ENCODE measurements at regions not wholly inside any gene's neighbourhood (a gene's known extent, or its start where the extent isn't known, plus 50 kb on each side); places are given as distances from the start of the nearest gene placed in this dataset.

- Mint-ChIP-seq H3K4me1 (no peaks in the 10 kb centered on the region), H3K27me3 (no peaks in the 10 kb centered on the region), H3K4me3 (no peak overlapping the region), H3K36me3 (no peaks in the 10 kb centered on the region), H3K9me3 (peaks cover 11% of the 10 kb centered on the region), H3K27ac (no peak overlapping the region)
- no peak for ATAC-seq
Observed at GRCh38 chr3:79917561-79917960, 149.8 kb upstream of the ROBO1 start.

- H3K36me3 Mint-ChIP-seq: no peaks in the 10 kb centered on the region
- no peaks in the 10 kb centered on the region for H3K27me3 Mint-ChIP-seq
- no peak overlapping the region for H3K27ac Mint-ChIP-seq
- no peaks in the 10 kb centered on the region for H3K4me1 Mint-ChIP-seq
- no peak overlapping the region for H3K4me3 Mint-ChIP-seq
- no peak for ATAC-seq
- peaks cover 4% of the 10 kb centered on the region for H3K9me3 Mint-ChIP-seq
Observed at GRCh38 chr3:79910337-79910736, 142.5 kb upstream of the ROBO1 start.

GRCh38 chr3:79906106-79906505, 138.3 kb upstream of the ROBO1 start:
- Mint-ChIP-seq H3K4me1 (no peaks in the 10 kb centered on the region), H3K27me3 (no peaks in the 10 kb centered on the region), H3K9me3 (peaks cover 3% of the 10 kb centered on the region), H3K27ac (no peak overlapping the region), H3K36me3 (no peaks in the 10 kb centered on the region), H3K4me3 (no peak overlapping the region)
- no peak for ATAC-seq

GRCh38 chr3:79902151-79902550, 134.4 kb upstream of the ROBO1 start:
- Mint-ChIP-seq H3K9me3 (peaks cover 4% of the 10 kb centered on the region), H3K4me1 (no peaks in the 10 kb centered on the region), H3K27ac (no peak overlapping the region), H3K27me3 (no peaks in the 10 kb centered on the region), H3K36me3 (no peaks in the 10 kb centered on the region), H3K4me3 (no peak overlapping the region)
- no peak for ATAC-seq

GRCh38 chr3:79898907-79899306, 131.1 kb upstream of the ROBO1 start:
- Mint-ChIP-seq H3K9me3 (peaks cover 6% of the 10 kb centered on the region), H3K4me1 (no peaks in the 10 kb centered on the region), H3K4me3 (no peak overlapping the region), H3K36me3 (no peaks in the 10 kb centered on the region), H3K27me3 (no peaks in the 10 kb centered on the region), H3K27ac (no peak overlapping the region)
- ATAC-seq: no peak

GRCh38 chr3:79896086-79896485, 128.3 kb upstream of the ROBO1 start:
- Mint-ChIP-seq H3K9me3 (peaks cover 6% of the 10 kb centered on the region), H3K4me3 (no peak overlapping the region), H3K36me3 (no peaks in the 10 kb centered on the region), H3K27me3 (no peaks in the 10 kb centered on the region), H3K4me1 (no peaks in the 10 kb centered on the region), H3K27ac (no peak overlapping the region)
- ATAC-seq: no peak

- Mint-ChIP-seq H3K27ac (no peak overlapping the region), H3K4me1 (no peaks in the 10 kb centered on the region)
- no peak for ATAC-seq
Observed at GRCh38 chr3:79887213-79887612, 119.4 kb upstream of the ROBO1 start.

GRCh38 chr3:79886204-79886603, 118.4 kb upstream of the ROBO1 start:
- H3K4me1 Mint-ChIP-seq: no peaks in the 10 kb centered on the region
- H3K4me3 Mint-ChIP-seq: no peak overlapping the region
- H3K9me3 Mint-ChIP-seq: no peaks in the 10 kb centered on the region
- H3K27me3 Mint-ChIP-seq: no peaks in the 10 kb centered on the region
- H3K27ac Mint-ChIP-seq: no peak overlapping the region
- ATAC-seq: no peak
- no peaks in the 10 kb centered on the region for H3K36me3 Mint-ChIP-seq

More at GRCh38 chr3:79887213-79887612, 119.4 kb upstream of the ROBO1 start:
- no peaks in the 10 kb centered on the region for H3K9me3 Mint-ChIP-seq
- H3K27me3 Mint-ChIP-seq: no peaks in the 10 kb centered on the region
- no peaks in the 10 kb centered on the region for H3K36me3 Mint-ChIP-seq
- no peak overlapping the region for H3K4me3 Mint-ChIP-seq

GRCh38 chr3:79885407-79885806, 117.6 kb upstream of the ROBO1 start:
- Mint-ChIP-seq H3K27ac (no peak overlapping the region), H3K36me3 (no peaks in the 10 kb centered on the region), H3K4me3 (no peak overlapping the region), H3K4me1 (no peaks in the 10 kb centered on the region), H3K9me3 (no peaks in the 10 kb centered on the region), H3K27me3 (no peaks in the 10 kb centered on the region)
- ATAC-seq: no peak

- Mint-ChIP-seq H3K4me1 (no peaks in the 10 kb centered on the region), H3K9me3 (no peaks in the 10 kb centered on the region), H3K36me3 (no peaks in the 10 kb centered on the region), H3K4me3 (no peak overlapping the region), H3K27me3 (no peaks in the 10 kb centered on the region), H3K27ac (no peak overlapping the region)
- no peak for ATAC-seq
Observed at GRCh38 chr3:79884354-79884753, 116.6 kb upstream of the ROBO1 start.

GRCh38 chr3:79881431-79881830, 113.6 kb upstream of the ROBO1 start:
- no peak overlapping the region for H3K27ac Mint-ChIP-seq
- no peak for ATAC-seq
- H3K4me1 Mint-ChIP-seq: no peaks in the 10 kb centered on the region
- no peaks in the 10 kb centered on the region for H3K27me3 Mint-ChIP-seq
- no peak overlapping the region for H3K4me3 Mint-ChIP-seq
- H3K36me3 Mint-ChIP-seq: no peaks in the 10 kb centered on the region
- peaks cover 6% of the 10 kb centered on the region for H3K9me3 Mint-ChIP-seq

- ATAC-seq: no peak
- Mint-ChIP-seq H3K36me3 (no peaks in the 10 kb centered on the region), H3K4me3 (no peak overlapping the region), H3K27ac (no peak overlapping the region), H3K4me1 (no peaks in the 10 kb centered on the region), H3K9me3 (peaks cover 6% of the 10 kb centered on the region), H3K27me3 (no peaks in the 10 kb centered on the region)
Observed at GRCh38 chr3:79878708-79879107, 110.9 kb upstream of the ROBO1 start.

GRCh38 chr3:79874646-79875045, 106.8 kb upstream of the ROBO1 start:
- H3K4me3 Mint-ChIP-seq: no peak overlapping the region
- H3K27me3 Mint-ChIP-seq: no peaks in the 10 kb centered on the region
- H3K9me3 Mint-ChIP-seq: peaks cover 11% of the 10 kb centered on the region
- H3K36me3 Mint-ChIP-seq: no peaks in the 10 kb centered on the region
- H3K4me1 Mint-ChIP-seq: no peaks in the 10 kb centered on the region
- no peak overlapping the region for H3K27ac Mint-ChIP-seq
- ATAC-seq: no peak

- H3K4me3 Mint-ChIP-seq: no peak overlapping the region
- no peaks in the 10 kb centered on the region for H3K27me3 Mint-ChIP-seq
- no peak for ATAC-seq
- no peak overlapping the region for H3K27ac Mint-ChIP-seq
- no peaks in the 10 kb centered on the region for H3K4me1 Mint-ChIP-seq
- no peaks in the 10 kb centered on the region for H3K36me3 Mint-ChIP-seq
- H3K9me3 Mint-ChIP-seq: peaks cover 12% of the 10 kb centered on the region
Observed at GRCh38 chr3:79872483-79872882, 104.7 kb upstream of the ROBO1 start.

GRCh38 chr3:79871656-79872055, 103.9 kb upstream of the ROBO1 start:
- Mint-ChIP-seq H3K27me3 (no peaks in the 10 kb centered on the region), H3K9me3 (peaks cover 9% of the 10 kb centered on the region), H3K4me3 (no peak overlapping the region)

GRCh38 chr3:79870313-79870620, 102.5 kb upstream of the ROBO1 start:
- H3K9me3 Mint-ChIP-seq: peaks cover 9% of the 10 kb centered on the region
- H3K27ac Mint-ChIP-seq: no peak overlapping the region
- H3K27me3 Mint-ChIP-seq: no peaks in the 10 kb centered on the region
- H3K36me3 Mint-ChIP-seq: no peaks in the 10 kb centered on the region
- H3K4me3 Mint-ChIP-seq: no peak overlapping the region
- H3K4me1 Mint-ChIP-seq: no peaks in the 10 kb centered on the region
- ATAC-seq: no peak

More at GRCh38 chr3:79871656-79872055, 103.9 kb upstream of the ROBO1 start:
- Mint-ChIP-seq H3K4me1 (no peaks in the 10 kb centered on the region), H3K27ac (no peak overlapping the region), H3K36me3 (no peaks in the 10 kb centered on the region)
- no peak for ATAC-seq

Measured in stimulated activated memory B cell treated with anti-CD40 and anti-IgM and Interleukin-4, amounts not matched to agents 10 μg/mL and 1 μg/mL and 100 μg/mL, for 72 hours (primary cell).